HepG2 (cell line): ENCODE measurements at regions not wholly inside any gene's neighbourhood (a gene's known extent, or its start where the extent isn't known, plus 50 kb on each side); places are given as distances from the start of the nearest gene placed in this dataset.

ENCODE experiments used
- ATAC-seq: fragments of 200-7000 bp; cut with Tn5 transposase; 3 replicates; pipeline ENCODE4 v1.9.1; 2020; ENCODE audit warnings: mild to moderate bottlenecking, moderate library complexity
- BruUV-seq: library from RNA; stranded (reverse); fragments of 400-500 nt; replicated peaks from 2 replicates; lab custom pipeline; 2021; lab: Mats Ljungman, UMichigan
- CTCF ChIA-PET: fragments of 300-600 bp; formaldehyde crosslinking; extraction: SDS; loops from one replicate; lab custom pipeline; 2021; ENCODE audit warnings: low total read pairs, inconsistent platforms, low intra/inter-chr PET ratio; lab: Yijun Ruan, JAX
- POLR2A ChIA-PET: fragments of 350-600 bp; sonication (Branson Sonifier 250); formaldehyde crosslinking; loops from one replicate; lab custom pipeline; 2020; ENCODE audit warnings: antibody characterized with exemption, inconsistent platforms; lab: Yijun Ruan, JAX
- DNase-seq: peaks from one replicate; pipeline ENCODE4 v3.0.0-alpha.2; 2015; ENCODE audit warnings: low spot score
- FAIRE-seq: peaks from 3 replicates; lab custom pipeline; 2011; peaks lifted over from hg19 to GRCh38; lab: Jason Lieb, UNC
- H2AFZ ChIP-seq: one replicate; pipeline ENCODE4 v1.6.1; 2011; ENCODE audit warnings: low read length, inconsistent platforms
- H3K27ac ChIP-seq: fragments of 300-600 bp; 3 replicates; pipeline ENCODE4 v1.8.0; 2011; ENCODE audit warnings: mixed run types, mild to moderate bottlenecking, mixed read lengths, low read length, inconsistent platforms; ENCODE audit not compliant: insufficient read depth; ENCODE audit errors: extremely low read length
- H3K27me3 ChIP-seq, 2 experiments: fragments of 200-600 bp in 1 of 2; 2 replicates in 1 of 2; 3 replicates in 1 of 2; pipeline versions ENCODE4 v1.6.0 to v1.8.0; 2011; ENCODE audit warnings: low read length in 2 of 2, mild to moderate bottlenecking in 2 of 2, moderate library complexity in 2 of 2, inconsistent platforms in 1 of 2; ENCODE audit not compliant: insufficient read depth in 2 of 2, control insufficient read depth in 1 of 2
- H3K36me3 ChIP-seq, 2 experiments: fragments of 200-600 bp in 1 of 2; replicated peaks in 1 of 2; 2 replicates in 1 of 2; 3 replicates in 1 of 2; pipeline versions ENCODE4 v1.5.1 to v1.8.0; 2011; ENCODE audit warnings: low read length in 2 of 2, inconsistent platforms in 1 of 2; ENCODE audit not compliant: insufficient read depth in 2 of 2, control insufficient read depth in 1 of 2
- H3K4me1 ChIP-seq: 2 replicates; pipeline ENCODE4 v1.5.1; 2012; ENCODE audit warnings: low read length, inconsistent platforms; ENCODE audit not compliant: insufficient read depth
- H3K4me2 ChIP-seq: 2 replicates; pipeline ENCODE4 v1.6.0; 2011; ENCODE audit warnings: low read depth, low read length, inconsistent platforms
- H3K4me3 ChIP-seq, 3 experiments: fragments of 200-600 bp in 1 of 3; sonication (generic), shearing (Covaris generic) in 1 of 3; replicated peaks in 1 of 3; 2 replicates each; pipeline ENCODE4 v1.5.1; 2011 to 2016; ENCODE audit warnings: low read length in 3 of 3, inconsistent platforms in 2 of 3, low read depth in 2 of 3, mild to moderate bottlenecking in 2 of 3, control low read depth in 1 of 3, mixed read lengths in 1 of 3; ENCODE audit not compliant: insufficient read depth in 1 of 3
- H3K79me2 ChIP-seq: one replicate; pipeline ENCODE4 v1.6.1; 2011; ENCODE audit warnings: low read length, inconsistent platforms; ENCODE audit not compliant: insufficient read depth
- H3K9ac ChIP-seq: 2 replicates; pipeline ENCODE4 v1.6.0; 2011; ENCODE audit warnings: mild to moderate bottlenecking, low read depth, low read length, inconsistent platforms; ENCODE audit not compliant: insufficient read depth
- H3K9me3 ChIP-seq: 2 replicates; pipeline ENCODE4 v1.5.1; 2012; ENCODE audit warnings: mild to moderate bottlenecking, low read length
- H4K20me1 ChIP-seq: 2 replicates; pipeline ENCODE4 v1.6.0; 2011; ENCODE audit warnings: inconsistent platforms, mild to moderate bottlenecking, low read length, moderate library complexity; ENCODE audit not compliant: insufficient read depth
- BCL6 ChIP-seq: IDR thresholded peaks from 2 replicates; pipeline ENCODE4 v1.6.1; 2016; ENCODE audit warnings: missing genetic modification reagents, missing compliant biosample characterization
- EEA1 ChIP-seq: sonication (generic); formaldehyde crosslinking; IDR thresholded peaks from 2 replicates; pipeline ENCODE4 v1.5.1; 2020; ENCODE audit warnings: mild to moderate bottlenecking, missing genetic modification reagents, borderline replicate concordance
- MAFF ChIP-seq: IDR thresholded peaks from 2 replicates; pipeline ENCODE4 v1.6.1; 2011; ENCODE audit warnings: low read depth, low read length, improper control_type of control experiment
- MEIS1 ChIP-seq: sonication (generic); formaldehyde crosslinking; IDR thresholded peaks from 2 replicates; pipeline ENCODE4 v1.9.0; 2021; ENCODE audit warnings: mild to moderate bottlenecking, missing genetic modification reagents, moderate library complexity, borderline replicate concordance
- NR3C1 ChIP-seq: sonication (generic); formaldehyde crosslinking; IDR thresholded peaks from 2 replicates; pipeline ENCODE4 v1.4.0; 2020; ENCODE audit warnings: missing genetic modification reagents
- RAD21 ChIP-seq: fragments of 450-650 bp; formaldehyde crosslinking; IDR thresholded peaks from 2 replicates; pipeline ENCODE4 v1.5.0; 2020; ENCODE audit warnings: mild to moderate bottlenecking
- SMC3 ChIP-seq: IDR thresholded peaks from 2 replicates; pipeline ENCODE4 v1.6.1; 2011; ENCODE audit warnings: low read length, improper control_type of control experiment
- STAG1 ChIP-seq: sonication (generic); formaldehyde crosslinking; IDR thresholded peaks from 2 replicates; pipeline ENCODE4 v1.4.0; 2020; ENCODE audit warnings: missing genetic modification reagents
- XRCC5 ChIP-seq: fragments of 200-400 bp; formaldehyde crosslinking; optimal IDR thresholded peaks from 2 replicates; pipeline ENCODE3; 2017; ENCODE audit warnings: mild to moderate bottlenecking, low read length
- YY1 ChIP-seq: IDR thresholded peaks from 2 replicates; pipeline ENCODE4 v1.6.1; 2011; ENCODE audit warnings: low read length, low read depth, moderate library complexity, mild to moderate bottlenecking; ENCODE audit not compliant: insufficient read depth, insufficient replicate concordance
- ZBED4 ChIP-seq: sonication (generic); formaldehyde crosslinking; IDR thresholded peaks from 2 replicates; pipeline ENCODE4 v1.4.0; 2020; ENCODE audit warnings: missing genetic modification reagents, borderline replicate concordance
- ZNF598 ChIP-seq: sonication (generic); formaldehyde crosslinking; IDR thresholded peaks from 2 replicates; pipeline ENCODE4 v1.5.1; 2020; ENCODE audit warnings: mild to moderate bottlenecking, missing genetic modification reagents, borderline replicate concordance
- WGBS: methylation state at CpG from one replicate; pipeline ENCODE4 v1.1.6; 2017; ENCODE audit warnings: low lambda C conversion rate; 5-methylcytosine and 5-hydroxymethylcytosine counted together
- in situ Hi-C: cut with HindIII; loops from 2 replicates; pipeline ENCODE4 v1.10.0; 2017; ENCODE audit warnings: low pct_unique_long_range_greater_than_20kb; ENCODE audit not compliant: extremely low pct_ligation_motif_present
- intact Hi-C: fragments of 100-400 bp; cut with micrococcal nuclease; formaldehyde crosslinking; loops from one replicate; pipeline ENCODE4 v1.10.0; 2022; ENCODE audit not compliant: unreplicated experiment
- TF ChIP-seq, protein P1 (sequence below): sonication (generic); formaldehyde crosslinking; IDR thresholded peaks from 2 replicates; pipeline ENCODE4 v1.5.0; 2020; ENCODE audit warnings: mild to moderate bottlenecking, missing genetic modification reagents, moderate library complexity

DNA sequence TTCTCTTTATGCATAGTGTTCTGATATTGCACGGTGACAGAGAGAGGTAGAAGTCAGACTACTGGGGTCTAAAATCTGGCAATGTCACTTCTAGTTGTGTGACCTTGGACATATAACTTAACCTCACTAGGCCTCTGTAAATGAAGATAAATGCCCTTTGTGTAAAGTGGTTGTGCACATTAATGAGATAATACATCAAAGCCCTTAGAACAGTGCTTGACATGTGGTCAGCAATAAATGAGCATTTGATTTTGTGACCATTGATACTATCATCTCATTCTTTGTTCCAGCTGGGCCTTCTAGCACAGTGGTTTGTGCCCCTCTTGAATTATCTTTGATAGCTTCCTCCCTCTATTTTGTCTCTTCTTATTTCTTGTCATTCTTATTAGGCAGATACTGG lies 74.1 kb upstream of the C10orf90 start:
- DNase-seq (no peak), FAIRE-seq (no peak), ATAC-seq (no peak)
- no peak overlapping the region for H3K4me2 ChIP-seq
- in situ Hi-C loops: loop anchor here (10.0 kb wide), 1 partner anchor 760 kb away; no protein-coding TSS in a partner anchor
- no peaks in the 10 kb centered on the region for H4K20me1 ChIP-seq
- H2AFZ ChIP-seq: no peak overlapping the region
- intact Hi-C loops: no loop called here
- no peak overlapping the region for H3K9ac ChIP-seq
- H3K79me2 ChIP-seq: no peaks in the 10 kb centered on the region
- ChIA-PET POLR2A (no interaction called here), CTCF (no interaction called here)
- H3K4me3 ChIP-seq: no peak overlapping the region
- no TSS peak for BruUV-seq
- peaks cover 0 to 4% of the 10 kb centered on the region in 2 experiments; a peak in 1 of 5 replicates for H3K27me3 ChIP-seq
- H3K36me3 ChIP-seq: no peaks in the 10 kb centered on the region
- H3K9me3 ChIP-seq: no peaks in the 10 kb centered on the region
- TF ChIP-seq NR3C1: no peak
- WGBS: 0% methylated on average over 1 of the region's 1 CpG
- H3K4me1 ChIP-seq: no peaks in the 10 kb centered on the region
- no peak overlapping the region for H3K27ac ChIP-seq

DNA sequence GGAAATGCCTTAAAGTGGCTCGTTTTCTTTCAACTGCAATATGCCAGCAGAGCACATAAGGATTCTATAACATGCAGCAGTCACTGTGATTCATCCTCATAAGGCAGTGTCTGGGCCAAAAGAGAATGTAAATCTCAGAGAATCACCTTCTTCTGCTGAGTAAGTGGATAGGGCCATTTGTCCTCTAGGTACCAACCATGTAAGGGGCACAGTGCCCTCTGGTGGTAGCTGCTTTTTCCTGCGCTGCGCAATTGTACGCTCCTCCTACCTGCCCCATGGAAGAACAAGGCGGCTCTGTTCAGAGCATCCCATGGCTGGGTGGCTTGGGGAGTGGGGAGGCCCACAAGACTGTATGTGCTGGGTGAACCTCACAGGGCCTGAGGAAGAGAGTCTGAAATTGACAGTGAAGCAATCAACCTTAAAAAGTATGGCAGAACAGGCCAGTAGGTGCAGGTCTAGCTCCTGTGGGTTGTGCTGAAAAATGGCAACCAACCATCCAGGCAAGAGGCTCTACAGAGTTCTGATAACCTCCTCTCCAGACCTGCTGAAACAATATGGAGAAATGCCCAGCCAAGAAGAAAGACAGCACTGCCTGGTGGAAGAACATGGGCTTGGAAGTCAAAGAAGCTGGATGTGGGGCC lies 78.6 kb upstream of the C10orf90 start:
- Histone ChIP-seq H3K9ac (no peak overlapping the region), H2AFZ (no peak overlapping the region), H3K4me2 (no peak overlapping the region), H3K27ac (no peak overlapping the region), H4K20me1 (no peaks in the 10 kb centered on the region), H3K4me1 (no peaks in the 10 kb centered on the region), H3K9me3 (no peaks in the 10 kb centered on the region), H3K36me3 (no peaks in the 10 kb centered on the region), H3K4me3 (no peak overlapping the region), H3K79me2 (no peaks in the 10 kb centered on the region), H3K27me3 (no peaks in the 10 kb centered on the region; a peak in 1 of 5 replicates)
- POLR2A ChIA-PET: no interaction called here
- WGBS: 7% methylated on average over 5 of the region's 5 CpGs
- DNase-seq (peak; percentile 59), FAIRE-seq (peak; percentile 42), ATAC-seq (peak; percentile 98)
- in situ Hi-C loops (loop anchor here (10.0 kb wide), 1 partner anchor 764 kb away; no protein-coding TSS in a partner anchor), intact Hi-C loops (loop anchor here (5.0 kb wide), 1 partner anchor 767 kb away; no protein-coding TSS in a partner anchor)
- BruUV-seq: no TSS peak
- CTCF ChIA-PET: interaction anchor here (1.2 to 1.3 kb wide), 2 partner anchors 588 to 767 kb away, joined by 3 to 7 read pairs; no protein-coding TSS in a partner anchor
- TF ChIP-seq ZBED4 (CRISPR knock-in tag) (no peak), SMC3 (peak; percentile 67), MEIS1 (CRISPR knock-in tag) (no peak), XRCC5 (peak; percentile 79), MAFF (peak; percentile 34; the same call in 1 of the 2 replicates), RAD21 (peak; percentile 19; the same call in 1 of the 2 replicates), BCL6 (no peak), EEA1 (no peak), STAG1 (peak; percentile 72), YY1 (no peak), ZNF598 (CRISPR knock-in tag) (0 out of 2 replicates have a peak, but pooled peaks have one; percentile 40)
- TF ChIP-seq, protein P1, sequence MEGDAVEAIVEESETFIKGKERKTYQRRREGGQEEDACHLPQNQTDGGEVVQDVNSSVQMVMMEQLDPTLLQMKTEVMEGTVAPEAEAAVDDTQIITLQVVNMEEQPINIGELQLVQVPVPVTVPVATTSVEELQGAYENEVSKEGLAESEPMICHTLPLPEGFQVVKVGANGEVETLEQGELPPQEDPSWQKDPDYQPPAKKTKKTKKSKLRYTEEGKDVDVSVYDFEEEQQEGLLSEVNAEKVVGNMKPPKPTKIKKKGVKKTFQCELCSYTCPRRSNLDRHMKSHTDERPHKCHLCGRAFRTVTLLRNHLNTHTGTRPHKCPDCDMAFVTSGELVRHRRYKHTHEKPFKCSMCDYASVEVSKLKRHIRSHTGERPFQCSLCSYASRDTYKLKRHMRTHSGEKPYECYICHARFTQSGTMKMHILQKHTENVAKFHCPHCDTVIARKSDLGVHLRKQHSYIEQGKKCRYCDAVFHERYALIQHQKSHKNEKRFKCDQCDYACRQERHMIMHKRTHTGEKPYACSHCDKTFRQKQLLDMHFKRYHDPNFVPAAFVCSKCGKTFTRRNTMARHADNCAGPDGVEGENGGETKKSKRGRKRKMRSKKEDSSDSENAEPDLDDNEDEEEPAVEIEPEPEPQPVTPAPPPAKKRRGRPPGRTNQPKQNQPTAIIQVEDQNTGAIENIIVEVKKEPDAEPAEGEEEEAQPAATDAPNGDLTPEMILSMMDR: peak; percentile 84
